ENCODE measurements at regions not wholly inside any gene's neighbourhood (a gene's known extent, or its start where the extent isn't known, plus 50 kb on each side); places are given as distances from the start of the nearest gene placed in this dataset.

DNA sequence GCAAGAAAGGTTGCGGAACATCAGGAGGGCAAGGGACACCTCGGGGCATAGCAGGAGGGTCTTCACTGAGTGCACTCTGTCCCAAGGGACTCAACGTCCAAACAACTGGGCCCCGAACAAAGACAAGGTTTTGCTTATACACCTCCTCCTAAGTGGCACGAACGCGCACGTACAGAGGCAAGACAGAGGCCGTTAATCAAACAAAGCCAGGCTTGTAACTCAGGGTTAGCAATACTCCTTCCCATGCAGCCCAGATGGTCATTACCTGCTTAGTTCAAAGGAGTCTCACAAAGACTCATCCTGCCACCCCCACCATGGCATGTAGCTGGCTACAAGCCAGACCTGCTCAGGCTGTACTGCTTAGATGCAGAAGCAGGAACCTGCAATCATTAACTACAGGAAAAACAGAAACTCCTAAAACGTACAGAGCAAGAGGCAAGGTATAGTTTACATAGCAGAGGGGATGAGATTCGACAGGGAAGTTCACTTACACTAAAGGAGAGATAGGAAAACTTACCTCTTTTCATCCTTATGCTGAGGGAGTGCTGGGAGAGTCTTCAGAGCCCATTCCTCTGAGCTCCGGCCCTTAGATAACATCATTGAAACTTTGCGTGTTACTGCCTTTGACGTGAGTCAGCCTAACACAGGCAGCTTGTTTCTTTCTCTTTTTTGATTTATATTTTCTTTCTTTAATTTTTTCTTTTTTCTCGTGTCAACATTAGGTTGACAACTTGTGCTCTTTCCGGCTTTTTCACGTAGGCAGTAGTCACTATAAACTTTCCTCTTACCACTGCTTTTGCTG, 1319.1 kb downstream of the TMEM121 start (continued):
- TF ChIP-seq CHD7 (IDR thresholded peaks at IDR 0.05; ENCODE audit: insufficient replicate concordance, low read length) (no peak), BACH1 (IDR thresholded peaks at IDR 0.05; ENCODE audit: low read length) (no peak), USF2 (IDR thresholded peaks at IDR 0.05; ENCODE audit: low read length) (no peak), RAD21 (IDR thresholded peaks at IDR 0.05 in 1 of 2, conservative IDR thresholded peaks at IDR 0.05 in 1 of 2; ENCODE audit: low read depth in 2 of 2, low read length in 2 of 2) (no peak), SIX5 (IDR thresholded peaks at IDR 0.05; ENCODE audit: low read depth, low read length) (no peak), GABPA (IDR thresholded peaks at IDR 0.05; ENCODE audit: borderline replicate concordance, insufficient read depth, low read length) (no peak), CHD2 (IDR thresholded peaks at IDR 0.05; ENCODE audit: low read length) (no peak), CBX8 (IDR thresholded peaks at IDR 0.05; ENCODE audit: borderline replicate concordance, low read depth, low read length) (no peak), RXRA (IDR thresholded peaks at IDR 0.05; ENCODE audit: insufficient read depth, low read depth, low read length) (no peak)

All from H1 (cell line).